ENCODE measurements at regions not wholly inside any gene's neighbourhood (a gene's known extent, or its start where the extent isn't known, plus 50 kb on each side); places are given as distances from the start of the nearest gene placed in this dataset.
"Not testable (repeated sequence)": the region's sequence is repeated elsewhere in the genome, so short reads cannot be mapped to it uniquely, and the experiment has no call there.

DNA sequence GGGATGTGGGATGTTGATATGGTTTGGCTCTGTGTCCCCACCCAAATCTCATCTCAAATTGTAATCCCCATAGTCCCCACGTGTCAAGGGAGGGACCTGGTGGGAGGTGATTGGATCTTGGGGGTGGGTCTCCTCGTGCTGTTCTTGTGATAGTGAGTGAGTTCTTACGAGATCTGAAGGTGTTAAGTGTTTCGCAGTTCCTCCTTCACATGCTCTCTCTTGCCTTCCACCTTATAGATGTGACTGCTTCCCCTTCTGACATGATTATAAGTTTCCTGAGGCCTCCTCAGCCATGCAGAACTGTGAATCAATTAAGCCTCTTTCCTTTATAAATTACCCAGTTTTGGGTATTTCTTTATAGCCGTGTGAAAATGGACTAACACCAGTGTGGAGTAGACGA lies 130.1 kb upstream of the KCNE2 start:
- not testable (repeated sequence) for TF ChIP-seq TARDBP (IDR thresholded peaks at IDR 0.05); FOXK2 (IDR thresholded peaks at IDR 0.05); ZNF384 (IDR thresholded peaks at IDR 0.05); LEF1 (IDR thresholded peaks at IDR 0.05; ENCODE audit: borderline replicate concordance); FOXA1 (IDR thresholded peaks at IDR 0.05); L3MBTL2 (conservative IDR thresholded peaks at IDR 0.05); HDGF (IDR thresholded peaks at IDR 0.05; ENCODE audit: borderline replicate concordance); SP1 (IDR thresholded peaks at IDR 0.05); BHLHE40 (IDR thresholded peaks at IDR 0.05; ENCODE audit: borderline replicate concordance); SUZ12 (IDR thresholded peaks at IDR 0.05); ELF4 (IDR thresholded peaks at IDR 0.05); FOXM1 (IDR thresholded peaks at IDR 0.05; ENCODE audit: borderline replicate concordance); ARNT (IDR thresholded peaks at IDR 0.05)
- TF ChIP-seq, protein P1, sequence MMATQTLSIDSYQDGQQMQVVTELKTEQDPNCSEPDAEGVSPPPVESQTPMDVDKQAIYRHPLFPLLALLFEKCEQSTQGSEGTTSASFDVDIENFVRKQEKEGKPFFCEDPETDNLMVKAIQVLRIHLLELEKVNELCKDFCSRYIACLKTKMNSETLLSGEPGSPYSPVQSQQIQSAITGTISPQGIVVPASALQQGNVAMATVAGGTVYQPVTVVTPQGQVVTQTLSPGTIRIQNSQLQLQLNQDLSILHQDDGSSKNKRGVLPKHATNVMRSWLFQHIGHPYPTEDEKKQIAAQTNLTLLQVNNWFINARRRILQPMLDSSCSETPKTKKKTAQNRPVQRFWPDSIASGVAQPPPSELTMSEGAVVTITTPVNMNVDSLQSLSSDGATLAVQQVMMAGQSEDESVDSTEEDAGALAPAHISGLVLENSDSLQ (IDR thresholded peaks at IDR 0.05): not testable (repeated sequence)
